HG02981 (cell line): ENCODE measurements at regions not wholly inside any gene's neighbourhood (a gene's known extent, or its start where the extent isn't known, plus 50 kb on each side); places are given as distances from the start of the nearest gene placed in this dataset.
A peak's percentile ranks its signal among the peaks of the same experiment; 100 is the strongest.

Source experiments
- ATAC-seq: cut with Tn5 transposase; IDR thresholded peaks from one replicate; pipeline ENCODE4 v1.9.1; 2021; ENCODE audit warnings: mild to moderate bottlenecking, moderate library complexity; ENCODE audit not compliant: unreplicated experiment

GRCh38 chr3:9301091-9301490 is 51.6 kb upstream of the SRGAP3 start:
- ATAC-seq: no peak

DNA sequence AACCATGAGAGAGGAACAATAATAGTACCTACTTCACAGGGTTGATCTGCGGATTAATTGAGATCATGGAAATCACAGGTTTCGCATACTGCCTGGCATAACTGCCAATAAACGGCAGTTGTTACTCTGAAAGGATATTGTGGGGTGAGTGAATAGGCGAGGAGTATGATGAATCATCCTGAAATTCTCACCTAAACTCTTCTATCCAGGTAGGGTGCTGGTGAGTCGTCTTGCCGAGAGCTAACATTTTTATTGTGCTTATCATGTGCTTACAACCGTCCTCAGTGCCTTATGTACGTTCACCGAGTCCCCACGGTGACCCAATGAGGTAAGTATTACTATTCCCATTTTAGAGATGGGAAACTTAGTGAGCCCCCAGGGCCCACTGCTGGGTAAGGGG is 52.4 kb upstream of the SRGAP3 start:
- ATAC-seq: no peak

GRCh38 chr3:9302425-9303181 is 53.2 kb upstream of the SRGAP3 start:
- ATAC-seq: peak; percentile 91

DNA sequence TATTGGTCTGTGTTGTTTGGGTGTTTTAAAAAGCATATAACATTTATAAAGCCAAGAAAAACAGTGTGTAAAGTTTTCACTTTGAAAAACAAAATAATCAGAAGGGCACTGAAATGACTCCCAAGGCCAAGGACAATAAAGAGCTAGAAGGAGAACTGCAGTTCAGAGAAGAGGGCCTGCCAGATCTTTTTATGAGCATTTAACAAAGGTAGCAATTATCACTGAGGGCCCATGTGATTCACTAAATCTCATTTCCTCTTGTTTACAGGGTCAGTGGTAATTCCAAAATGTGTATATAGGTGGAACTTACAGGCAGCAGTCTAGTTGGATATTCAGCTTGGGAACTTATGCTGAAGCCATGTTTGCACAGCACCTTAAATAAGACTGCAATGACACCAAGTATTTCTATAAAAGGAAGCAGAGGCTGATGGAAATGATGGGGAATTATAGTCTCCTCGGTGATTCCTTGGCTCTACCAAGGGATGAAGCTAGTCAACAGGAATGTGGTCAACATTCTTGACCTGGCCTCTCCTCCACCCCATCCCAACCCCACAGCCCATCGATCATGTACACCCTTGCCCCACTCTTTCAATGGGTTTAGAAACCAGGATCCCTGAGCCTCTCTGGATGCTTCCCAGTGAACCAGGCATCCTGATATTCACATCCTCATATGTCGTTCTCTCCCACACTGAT is 54.4 kb upstream of the THUMPD3 start:
- no peak for ATAC-seq

DNA sequence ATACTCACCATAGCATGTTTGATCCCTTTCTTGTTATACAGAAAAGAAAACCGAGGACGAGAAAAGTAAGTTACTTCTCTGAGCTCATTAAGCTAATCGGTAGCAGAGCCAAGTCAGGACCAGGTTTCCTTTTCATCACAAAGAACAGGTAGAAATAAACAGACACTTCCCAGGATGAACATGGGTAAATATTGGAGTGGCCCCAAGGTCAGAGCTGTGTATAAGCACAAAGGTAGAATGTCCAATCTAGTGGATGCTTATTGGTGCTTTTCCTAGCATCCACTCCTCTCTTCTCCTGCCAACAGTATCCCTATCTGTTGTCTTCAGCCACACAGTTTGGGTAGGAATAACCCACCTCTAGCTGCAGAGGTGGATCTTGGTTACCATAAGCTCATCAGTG is 52.8 kb upstream of the THUMPD3 start:
- no peak for ATAC-seq

- ATAC-seq: no peak
These were observed 51.6 kb upstream of the THUMPD3 start for GRCh38 chr3:9311228-9311627.
